ENCODE measurements at regions not wholly inside any gene's neighbourhood (a gene's known extent, or its start where the extent isn't known, plus 50 kb on each side); places are given as distances from the start of the nearest gene placed in this dataset.
"Not testable (repeated sequence)": the region's sequence is repeated elsewhere in the genome, so short reads cannot be mapped to it uniquely, and the experiment has no call there.

- no peak for FAIRE-seq
Measured at GRCh38 chr2:220743203-220743602, 828.9 kb downstream of the EPHA4 start.

DNA sequence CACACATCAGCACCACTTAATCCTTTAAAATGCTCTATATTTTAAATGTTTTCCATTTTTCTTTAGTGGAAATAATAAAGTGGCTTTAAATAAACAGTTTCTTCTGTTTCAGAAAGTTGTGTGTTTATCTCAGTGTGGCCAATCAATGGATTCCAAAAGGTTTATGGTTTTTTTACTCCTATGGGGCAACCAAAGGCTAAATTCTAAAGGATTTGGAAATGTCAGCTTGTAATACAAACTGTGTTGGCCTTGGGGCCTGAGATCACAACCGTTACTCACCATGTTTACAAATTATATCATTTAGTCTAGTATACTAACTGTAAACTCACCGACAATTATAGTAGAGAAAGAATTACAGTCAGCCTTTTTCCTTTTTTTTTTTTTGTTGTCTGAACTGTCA, 827.2 kb downstream of the EPHA4 start:
- FAIRE-seq, result no peak

DNA sequence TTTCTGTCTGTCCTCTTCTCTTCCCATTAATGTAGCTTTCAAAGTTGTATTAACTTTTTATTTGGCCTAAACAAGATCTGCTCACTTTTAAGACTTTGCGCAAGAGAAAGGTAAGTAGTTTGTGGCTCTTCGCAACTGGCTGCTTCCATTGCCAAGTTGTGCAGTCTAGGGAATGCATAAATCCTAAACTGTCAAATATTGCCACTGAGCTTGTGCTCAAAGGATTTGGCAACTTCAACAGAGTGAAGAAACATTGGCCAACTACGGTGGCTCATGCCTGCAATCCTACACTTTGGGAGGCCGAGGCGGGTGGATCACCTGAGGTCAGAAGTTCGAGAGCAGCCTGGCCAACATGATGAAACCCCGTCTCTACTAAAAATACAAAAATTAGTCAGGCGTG, 826.4 kb downstream of the EPHA4 start:
- no peak for FAIRE-seq

GRCh38 chr2:220747736-220748135, 824.4 kb downstream of the EPHA4 start:
- FAIRE-seq, result no peak

DNA sequence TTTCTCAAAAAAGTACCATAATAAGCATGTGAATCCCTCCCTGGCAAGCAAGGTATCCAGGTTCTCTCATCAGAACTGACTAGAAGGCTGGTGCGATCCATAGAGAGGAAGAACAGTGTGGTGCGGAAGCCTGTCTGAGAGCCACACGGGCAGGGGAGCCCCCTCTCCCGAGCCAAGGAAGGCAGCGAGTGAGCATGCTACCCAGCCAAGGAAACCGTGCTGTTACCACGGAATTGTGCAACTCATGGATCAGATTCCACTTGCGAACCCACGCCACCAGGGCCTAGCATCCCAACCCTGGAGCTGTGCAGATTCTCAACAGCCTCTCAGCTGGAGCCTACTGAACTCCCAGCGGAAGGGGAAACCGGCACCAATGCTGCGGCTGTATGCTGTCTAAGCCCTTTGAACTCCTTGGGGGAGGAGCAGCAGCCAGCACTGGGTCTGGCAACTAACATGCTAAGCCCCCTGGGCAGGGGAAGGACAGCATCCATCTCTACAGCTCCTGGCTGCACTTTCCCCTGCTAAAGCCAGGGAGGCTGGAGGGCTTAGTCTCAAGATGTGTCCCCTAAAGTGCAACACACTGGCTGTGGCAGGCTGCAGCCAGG, 823.1 kb downstream of the EPHA4 start:
- no peak for FAIRE-seq

DNA sequence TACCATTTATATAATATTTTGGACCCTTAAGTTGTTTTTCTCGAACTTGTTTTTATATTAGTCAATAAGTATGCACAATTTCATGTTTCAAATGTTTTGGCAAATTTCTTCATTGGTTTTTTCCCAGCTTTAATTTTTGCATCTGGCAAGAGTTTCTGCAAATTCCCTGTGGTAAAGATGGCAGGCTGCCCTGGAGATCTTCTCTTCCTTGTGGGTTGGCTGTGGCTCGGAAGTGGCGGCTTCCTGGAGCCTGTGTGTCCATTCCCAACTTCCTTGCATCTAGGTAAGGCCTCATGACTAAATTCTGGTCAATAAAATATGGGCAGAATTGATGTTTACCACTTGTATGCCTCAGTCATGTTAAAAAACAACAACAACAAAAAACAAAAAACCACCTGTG, 818.6 kb downstream of the EPHA4 start:
- FAIRE-seq, result no peak

DNA sequence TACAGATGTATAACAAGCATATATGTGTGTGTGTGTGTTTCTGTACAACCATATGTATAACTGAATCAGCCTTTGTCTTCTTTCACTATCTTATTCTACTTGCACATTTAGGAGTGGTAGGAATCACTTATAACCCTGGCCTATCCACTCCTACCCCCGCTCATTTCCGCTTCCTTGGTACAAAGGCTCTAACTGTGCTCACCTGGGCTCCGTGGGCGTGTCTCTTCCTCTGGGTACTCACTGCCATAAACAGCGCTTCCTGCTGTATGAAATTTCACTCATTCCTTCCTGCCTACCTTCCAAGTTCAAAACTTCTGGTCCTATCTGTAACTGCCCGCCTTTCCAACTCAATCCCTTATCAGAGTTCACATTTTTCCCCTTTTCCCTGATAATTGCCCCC, 815.5 kb downstream of the EPHA4 start:
- no peak for FAIRE-seq

DNA sequence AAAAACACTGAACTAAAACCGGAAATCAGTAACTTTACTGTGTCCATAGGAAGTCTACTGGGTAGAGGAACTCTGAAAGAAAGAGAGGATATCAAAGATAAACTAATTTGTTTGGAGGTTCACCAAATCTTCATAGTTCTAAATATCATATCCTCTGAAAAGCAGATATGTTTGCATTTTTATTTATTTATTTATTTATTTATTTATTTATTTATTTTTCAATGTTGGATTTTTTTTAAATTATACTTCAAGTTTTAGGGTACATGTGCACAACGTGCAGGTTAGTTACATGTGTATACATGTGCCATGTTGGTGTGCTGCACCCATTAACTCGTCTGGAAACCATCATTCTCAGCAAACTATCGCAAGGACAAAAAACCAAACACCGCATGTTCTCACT, 813.7 kb downstream of the EPHA4 start:
- FAIRE-seq, result not testable (repeated sequence)

- FAIRE-seq, result no peak
Measured at GRCh38 chr2:220764171-220764570, 807.9 kb downstream of the EPHA4 start.

DNA sequence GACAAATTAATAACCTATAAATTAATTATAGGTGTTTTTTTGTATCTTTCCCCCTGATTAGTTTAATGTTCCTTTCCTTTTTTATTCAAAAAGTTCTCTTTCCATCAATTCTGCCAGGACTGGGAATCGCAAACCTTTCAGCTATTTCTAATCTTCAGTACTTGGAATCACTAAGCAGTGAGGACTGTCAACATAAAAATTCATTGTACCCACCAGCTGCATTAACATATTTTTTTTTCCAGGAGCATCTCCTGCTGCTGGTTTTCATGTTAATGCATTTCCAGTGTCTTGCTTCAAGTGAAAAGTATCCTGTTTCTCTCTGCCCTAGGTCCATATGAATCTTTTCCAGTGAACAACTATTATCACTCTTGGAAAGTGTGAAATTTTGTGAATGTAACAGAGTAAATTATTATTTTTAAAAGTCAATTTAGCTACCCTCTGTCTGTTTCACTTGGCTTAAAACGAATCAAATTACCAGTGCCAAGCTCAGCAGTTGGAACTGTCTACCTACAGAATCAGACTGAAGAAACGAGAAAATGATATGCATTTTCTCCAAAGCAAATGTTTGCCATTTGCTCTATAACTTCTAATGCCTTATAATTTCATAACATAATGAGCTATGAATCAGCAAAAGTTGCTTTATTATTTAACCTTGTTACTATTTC, 804.4 kb downstream of the EPHA4 start:
- no peak for FAIRE-seq

DNA sequence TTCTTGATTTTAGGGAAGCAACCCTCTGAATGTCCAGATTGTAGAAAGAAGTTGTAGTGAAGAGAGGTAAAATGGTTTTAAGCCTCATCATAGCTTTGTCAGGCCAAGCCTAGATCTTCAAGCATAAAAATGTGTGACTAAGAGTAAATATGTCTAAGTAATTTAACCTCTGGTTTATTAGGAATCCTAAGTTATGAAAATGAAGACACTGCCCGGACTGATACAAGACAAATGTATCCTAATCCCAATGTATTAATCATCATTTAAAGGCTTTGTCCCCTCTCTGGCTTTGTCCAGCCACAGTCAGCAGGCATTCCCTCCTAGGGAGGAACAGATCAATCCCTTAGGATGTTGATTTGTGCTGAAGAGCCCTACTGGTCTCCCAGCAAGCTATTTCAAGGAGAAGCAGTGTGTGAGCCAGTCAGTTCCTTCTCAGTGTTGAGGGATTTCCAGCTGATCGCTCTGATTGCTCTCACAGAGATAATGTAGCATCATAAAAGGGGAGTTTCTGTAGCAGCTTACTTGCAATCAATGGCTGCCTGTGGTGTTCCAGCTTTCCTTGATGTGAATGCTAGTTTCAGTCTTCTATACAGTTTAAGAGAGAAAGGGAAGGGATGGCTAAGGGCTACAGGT, 796.1 kb downstream of the EPHA4 start:
- FAIRE-seq, result no peak

DNA sequence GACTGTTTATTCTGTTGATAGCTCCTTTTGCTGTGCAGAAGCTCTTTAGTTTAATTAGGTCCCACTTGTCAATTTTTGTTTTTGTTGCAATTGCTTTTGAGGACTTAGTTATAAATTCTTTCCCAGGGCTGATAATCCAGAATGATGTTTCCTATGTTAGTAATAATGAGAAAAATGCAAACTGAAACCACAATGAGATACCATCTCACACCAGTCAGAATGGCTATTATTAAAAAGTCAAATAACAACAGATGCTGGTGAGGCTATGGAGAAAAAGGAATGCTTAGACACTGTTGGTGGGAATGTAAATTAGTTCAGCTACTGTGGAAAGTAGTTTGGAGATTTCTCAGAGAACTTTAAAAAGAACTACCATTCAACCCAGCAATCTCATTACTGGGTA, 793.0 kb downstream of the EPHA4 start:
- FAIRE-seq, result not testable (repeated sequence)

GRCh38 chr2:220779511-220779910, 792.6 kb downstream of the EPHA4 start:
- FAIRE-seq, result no peak

DNA sequence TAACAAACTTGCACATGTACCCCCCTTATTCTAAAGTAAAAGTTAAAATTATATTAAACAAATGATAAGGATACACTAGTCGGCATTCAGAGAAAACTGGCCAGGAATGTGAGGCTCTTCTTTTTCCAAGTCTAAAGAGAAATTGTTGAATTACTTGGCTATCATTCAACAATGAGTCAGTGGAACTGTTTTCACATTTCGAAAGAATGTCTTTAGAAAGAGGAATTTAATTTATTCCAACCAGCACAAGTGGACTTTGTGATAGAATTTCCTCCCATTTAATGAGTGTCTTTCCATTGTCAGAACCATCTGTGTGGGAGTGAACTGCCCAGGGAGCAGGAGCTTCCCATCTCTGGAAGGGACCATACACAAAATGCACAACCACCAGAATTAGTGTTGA, 792.2 kb downstream of the EPHA4 start:
- no peak for FAIRE-seq

GRCh38 chr2:220781622-220782241, 790.4 kb downstream of the EPHA4 start:
- FAIRE-seq, result no peak

DNA sequence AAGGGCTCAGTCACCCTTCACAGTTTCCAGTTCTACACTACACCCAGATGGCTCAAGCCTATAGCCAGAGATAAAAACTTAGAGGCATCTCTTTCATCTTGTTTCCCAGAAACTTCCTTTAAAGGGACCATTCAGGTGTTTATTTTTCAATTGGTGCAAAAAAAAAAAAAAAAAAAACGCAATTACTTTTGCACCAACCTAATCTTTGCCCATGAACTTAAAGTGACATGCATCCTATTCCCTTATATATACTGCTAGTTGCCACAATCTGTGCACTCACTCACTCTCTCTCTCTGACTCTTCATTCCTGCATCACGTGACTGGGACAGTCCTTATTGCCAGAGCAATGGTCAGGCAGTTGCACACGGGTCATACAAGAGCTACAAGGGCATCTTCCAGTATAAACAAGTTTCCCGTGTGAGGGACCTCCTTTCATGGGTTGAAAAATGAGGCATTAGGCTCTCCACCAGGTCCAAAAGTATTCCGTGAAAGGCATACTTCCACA, 789.4 kb downstream of the EPHA4 start:
- FAIRE-seq, result no peak

DNA sequence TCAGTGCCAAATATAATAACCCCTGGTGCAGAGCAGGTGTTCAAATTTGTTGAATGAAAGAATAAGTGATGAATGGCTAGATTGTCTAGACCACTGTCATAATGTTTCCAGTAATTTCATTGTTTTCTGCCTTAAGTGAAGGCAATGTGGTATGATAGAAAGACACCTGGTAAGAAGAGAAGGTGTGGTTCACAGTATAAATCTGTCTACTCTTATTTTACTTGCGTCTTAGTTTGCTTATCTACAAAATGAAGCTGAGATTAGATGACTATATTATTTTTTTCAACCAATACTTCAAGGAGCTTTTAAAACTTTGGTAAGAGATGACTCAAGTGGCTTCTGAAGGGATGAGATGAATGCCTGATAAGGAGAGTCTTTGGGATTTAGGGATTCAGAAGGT, 788.4 kb downstream of the EPHA4 start:
- FAIRE-seq, result no peak

DNA sequence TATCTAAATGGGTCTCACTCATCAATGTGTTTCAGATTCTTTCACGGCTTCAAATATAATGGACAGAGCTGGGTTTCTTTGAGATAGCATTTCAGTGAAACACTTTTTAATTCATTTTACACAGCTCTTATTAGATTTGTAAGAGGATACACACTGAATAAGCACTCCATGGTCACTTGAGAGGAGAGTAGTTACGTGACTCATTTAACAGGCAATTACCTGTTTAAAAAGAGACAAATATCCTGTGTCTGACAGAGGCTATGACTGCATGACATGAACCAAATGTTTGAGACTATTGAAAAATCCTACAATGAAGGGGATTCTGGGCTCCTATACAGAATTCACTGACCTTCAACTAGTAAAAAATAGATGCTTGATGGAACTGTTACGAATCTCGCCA, 786.9 kb downstream of the EPHA4 start:
- no peak for FAIRE-seq

DNA sequence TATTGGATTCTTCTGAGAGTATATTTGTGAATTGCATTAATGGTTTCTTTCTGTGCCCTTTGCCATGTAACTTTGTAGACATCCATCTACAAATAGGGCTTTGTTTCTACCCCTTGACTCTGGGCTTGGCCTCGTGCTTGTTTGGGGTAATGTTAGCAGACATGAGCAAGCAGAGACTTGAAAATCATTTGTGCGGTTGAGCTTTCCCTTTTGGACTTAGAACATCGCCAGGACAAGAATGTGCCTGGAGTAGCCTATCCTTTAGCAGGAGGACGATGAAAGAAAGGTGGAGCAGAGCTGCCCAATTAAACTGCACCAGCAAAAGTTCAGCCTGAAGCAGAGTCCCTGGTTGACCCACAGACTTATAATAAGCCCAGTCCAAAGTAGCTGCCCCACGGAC, 785.9 kb downstream of the EPHA4 start:
- no peak for FAIRE-seq

DNA sequence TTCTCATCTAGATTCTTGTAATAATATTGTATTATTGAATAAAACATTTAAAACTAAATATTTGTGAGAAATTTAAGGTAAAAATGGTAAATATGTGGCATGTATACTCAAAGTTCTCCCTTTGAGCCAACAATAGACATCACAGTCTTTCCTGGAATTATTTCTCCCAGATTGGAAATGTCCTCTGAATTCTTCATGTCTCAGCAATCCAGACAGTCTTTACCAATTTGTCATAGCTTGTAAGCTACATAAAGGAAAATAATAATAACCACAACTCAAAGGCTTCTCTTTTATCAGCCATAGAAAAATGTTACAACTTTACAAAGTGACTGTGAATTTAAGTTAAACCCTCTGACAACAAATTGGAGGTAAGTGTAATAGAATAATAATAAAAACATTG, 784.9 kb downstream of the EPHA4 start:
- no peak for FAIRE-seq

DNA sequence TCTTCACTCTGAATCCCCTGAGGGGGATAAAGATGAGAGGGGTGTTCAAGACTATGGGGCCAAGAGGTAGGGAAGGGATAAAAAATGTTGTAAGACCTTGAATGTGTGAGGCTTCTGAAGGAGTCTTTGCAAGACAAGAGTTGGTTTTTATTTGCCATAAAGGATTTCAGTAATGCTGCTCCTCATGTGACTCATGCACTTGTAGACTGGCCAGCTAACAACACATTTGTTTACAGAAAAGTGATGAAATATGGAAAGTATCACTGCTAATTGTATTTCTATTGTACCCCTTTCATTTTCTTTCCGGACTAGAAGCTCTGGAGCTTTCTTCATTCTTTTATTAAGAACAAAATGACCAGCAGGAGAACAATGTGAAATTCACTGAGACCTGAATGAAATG, 782.1 kb downstream of the EPHA4 start:
- no peak for FAIRE-seq

DNA sequence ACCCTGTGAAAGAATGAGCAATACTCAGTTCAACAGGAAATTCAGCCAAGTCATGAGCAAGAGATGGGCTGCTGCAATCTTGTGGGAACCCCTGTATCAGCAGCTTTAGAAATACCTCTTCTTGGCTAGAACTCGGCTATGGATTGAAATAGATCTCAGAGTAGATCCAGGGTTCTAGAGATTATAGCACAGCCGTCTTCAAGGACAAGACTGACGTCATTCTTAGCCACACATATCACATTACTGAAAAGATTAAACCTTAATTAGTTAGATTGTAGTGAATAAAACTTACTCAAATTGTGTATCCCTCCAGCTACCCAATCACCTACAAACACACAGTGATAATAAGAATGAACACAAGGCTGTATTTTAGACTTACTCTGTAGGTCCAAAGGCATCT, 776.4 kb downstream of the EPHA4 start:
- FAIRE-seq, result no peak

DNA sequence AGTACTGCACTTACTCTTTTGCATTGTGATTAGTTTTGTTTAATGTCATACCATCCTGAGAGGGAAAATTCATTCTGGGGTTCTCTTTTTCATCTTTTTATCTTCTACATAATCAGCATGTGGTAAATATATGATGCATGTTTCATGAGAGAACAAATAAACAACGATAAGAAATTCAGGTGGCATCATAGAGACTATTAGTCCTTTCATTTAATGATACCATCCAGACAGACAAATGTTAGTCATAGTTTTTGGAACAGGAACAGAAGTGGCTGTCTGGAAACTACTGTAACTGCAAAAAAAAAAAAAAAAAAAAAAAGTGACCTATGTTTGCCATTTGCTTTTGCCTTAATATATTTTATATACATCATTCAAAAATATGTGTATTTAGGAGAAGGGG, 761.0 kb downstream of the EPHA4 start:
- FAIRE-seq, result no peak

- no peak for FAIRE-seq
Measured at GRCh38 chr2:220811952-220812570, 760.0 kb downstream of the EPHA4 start.

All from islet of Langerhans (tissue), 1 donor.